K562 (cell line): ENCODE measurements at regions not wholly inside any gene's neighbourhood (a gene's known extent, or its start where the extent isn't known, plus 50 kb on each side); places are given as distances from the start of the nearest gene placed in this dataset.

Experiments used
- ATAC-seq: fragments of 200-7000 bp; cut with Tn5 transposase; 3 replicates; pipeline ENCODE4 v1.9.1; 2020; ENCODE audit warnings: moderate library complexity
- BruUV-seq: library from RNA; stranded (reverse); fragments of 400-500 nt; replicated peaks from 2 replicates; lab custom pipeline; 2021; lab: Mats Ljungman, UMichigan
- CTCF ChIA-PET: fragments of 300-600 bp; formaldehyde crosslinking; extraction: SDS; loops from one replicate; lab custom pipeline; 2021; ENCODE audit warnings: low intra/inter-chr PET ratio; lab: Yijun Ruan, JAX
- POLR2A ChIA-PET: fragments of 300-600, 350-650 bp; sonication (Branson Sonifier 250); formaldehyde crosslinking; extraction: SDS; loops from one replicate; lab custom pipeline; 2021; ENCODE audit warnings: antibody characterized with exemption, inconsistent platforms; lab: Yijun Ruan, JAX
- DNase-seq, 4 experiments: peaks; one replicate each; pipeline versions ENCODE4 v3.0.0 to v3.0.0-alpha.2; 2011 to 2018; ENCODE audit warnings: low spot score in 3 of 4, mixed read lengths in 3 of 4; ENCODE audit errors: extremely low read depth in 1 of 4
- FAIRE-seq: peaks from 2 replicates; lab custom pipeline; 2011; peaks lifted over from hg19 to GRCh38; lab: Jason Lieb, UNC
- H2AFZ ChIP-seq: 2 replicates; pipeline ENCODE4 v1.6.0; 2011; ENCODE audit warnings: low read depth, low read length, control low read depth, inconsistent platforms
- H3K27ac ChIP-seq: fragments of 200-600 bp; 3 replicates; pipeline ENCODE4 v1.8.0; 2011; ENCODE audit warnings: low read depth, mild to moderate bottlenecking, control low read depth, inconsistent platforms, low read length, moderate library complexity, mixed read lengths; ENCODE audit errors: extremely low read depth
- H3K27me3 ChIP-seq, 2 experiments: fragments of 300-600 bp in 1 of 2; 2 replicates in 1 of 2; 3 replicates in 1 of 2; pipeline versions ENCODE4 v1.6.0 to v1.8.0; 2011; ENCODE audit warnings: inconsistent platforms in 2 of 2, low read length in 2 of 2, mild to moderate bottlenecking in 1 of 2, mixed read lengths in 1 of 2, moderate library complexity in 1 of 2; ENCODE audit not compliant: control insufficient read depth in 2 of 2, insufficient read depth in 2 of 2
- H3K36me3 ChIP-seq: fragments of 300-600 bp; 3 replicates; pipeline ENCODE4 v1.8.0; 2011; ENCODE audit warnings: mild to moderate bottlenecking, low read length, inconsistent platforms; ENCODE audit not compliant: control insufficient read depth, insufficient read depth
- H3K4me1 ChIP-seq, 2 experiments: fragments of 200-600 bp in 1 of 2; replicated peaks in 1 of 2; 2 replicates in 1 of 2; 3 replicates in 1 of 2; pipeline versions ENCODE4 v1.5.1 to v1.8.0; 2011; ENCODE audit warnings: inconsistent platforms in 2 of 2, low read length in 2 of 2, mild to moderate bottlenecking in 1 of 2, mixed read lengths in 1 of 2, moderate library complexity in 1 of 2; ENCODE audit not compliant: control insufficient read depth in 2 of 2, insufficient read depth in 2 of 2
- H3K4me2 ChIP-seq: 2 replicates; pipeline ENCODE4 v1.6.1; 2011; ENCODE audit warnings: low read length, control low read depth, inconsistent platforms, mixed read lengths; ENCODE audit not compliant: insufficient read depth
- H3K4me3 ChIP-seq: fragments of 200-600 bp; sonication (generic), shearing (Covaris generic); 2 replicates; pipeline ENCODE4 v1.5.1; 2016; ENCODE audit warnings: control low read depth, inconsistent platforms
- H3K79me2 ChIP-seq: fragments of 200-600 bp; 3 replicates; pipeline ENCODE4 v1.8.0; 2011; ENCODE audit warnings: low read length, inconsistent platforms; ENCODE audit not compliant: control insufficient read depth, insufficient read depth
- H3K9ac ChIP-seq, 2 experiments: 2 replicates each; pipeline versions ENCODE4 v1.6.0 to v1.6.1; 2011; ENCODE audit warnings: low read depth in 2 of 2, low read length in 2 of 2, control low read depth in 1 of 2, inconsistent platforms in 1 of 2, mild to moderate bottlenecking in 1 of 2, mixed read lengths in 1 of 2; ENCODE audit not compliant: insufficient read depth in 1 of 2
- H3K9me1 ChIP-seq: one replicate; pipeline ENCODE4 v1.6.0; 2011; ENCODE audit warnings: inconsistent platforms, mild to moderate bottlenecking, low read length, moderate library complexity; ENCODE audit not compliant: control insufficient read depth, insufficient read depth
- H3K9me3 ChIP-seq: replicated peaks from 2 replicates; pipeline ENCODE4 v1.5.1; 2011; ENCODE audit warnings: low read depth, low read length, inconsistent platforms; ENCODE audit not compliant: control insufficient read depth, insufficient read depth
- H4K20me1 ChIP-seq: replicated peaks from 2 replicates; pipeline ENCODE4 v1.6.1; 2011; ENCODE audit warnings: low read length, inconsistent platforms, mixed read lengths; ENCODE audit not compliant: control insufficient read depth, insufficient read depth
- E2F8 ChIP-seq: fragments of 450-650 bp; IDR thresholded peaks from 2 replicates; pipeline ENCODE4 v1.7.1; 2018; ENCODE audit warnings: mild to moderate bottlenecking, low read depth; ENCODE audit not compliant: partially characterized antibody
- HNRNPK ChIP-seq: fragments of 200-400 bp; formaldehyde crosslinking; IDR thresholded peaks from one replicate; pipeline ENCODE4 v1.6.1; 2018; ENCODE audit warnings: mild to moderate bottlenecking, low read depth, low read length; ENCODE audit not compliant: poor library complexity, severe bottlenecking
- MTA1 ChIP-seq: fragments of 450-650 bp; IDR thresholded peaks from 2 replicates; pipeline ENCODE4 v1.6.1; 2017; ENCODE audit warnings: borderline replicate concordance
- MYBL2 ChIP-seq, 2 experiments: fragments of 450-650 bp in 1 of 2; sonication (generic) in 1 of 2; formaldehyde crosslinking in 1 of 2; IDR thresholded peaks; 2 replicates each; pipeline versions ENCODE4 v1.6.1 to v1.8.1; 2017 to 2022; ENCODE audit warnings: borderline replicate concordance in 1 of 2, inconsistent platforms in 1 of 2, low read depth in 1 of 2, mild to moderate bottlenecking in 1 of 2, missing genetic modification reagents in 1 of 2, moderate library complexity in 1 of 2
- RB1 ChIP-seq: fragments of 450-650 bp; IDR thresholded peaks from 2 replicates; pipeline ENCODE4 v1.6.1; 2017; ENCODE audit warnings: low read depth, mild to moderate bottlenecking
- TBL1XR1 ChIP-seq, 2 experiments: IDR thresholded peaks; 2 replicates each; pipeline ENCODE4 v1.6.1; 2012; ENCODE audit warnings: improper control_type of control experiment in 2 of 2, low read length in 2 of 2, mild to moderate bottlenecking in 1 of 2
- ZNF318 ChIP-seq, 2 experiments: fragments of 450-650 bp; IDR thresholded peaks; 2 replicates each; pipeline ENCODE4 v1.6.1; 2016; ENCODE audit warnings: mild to moderate bottlenecking in 2 of 2, borderline replicate concordance in 1 of 2, low read depth in 1 of 2, moderate library complexity in 1 of 2
- ZNF586 ChIP-seq: fragments of 450-650 bp; formaldehyde crosslinking; conservative IDR thresholded peaks from 2 replicates; pipeline ENCODE4 v1.4.0; 2020; ENCODE audit warnings: mild to moderate bottlenecking, moderate library complexity
- ZNF644 ChIP-seq: fragments of 200-800 bp; sonication (Bioruptor generic); IDR thresholded peaks from 2 replicates; pipeline ENCODE4 v1.6.1; 2016; ENCODE audit warnings: low read depth, missing genetic modification characterization, missing compliant biosample characterization
- WGBS: fragments of 100-300 bp; shearing (Covaris generic); methylation state at CpG from one replicate; pipeline ENCODE4 v1.1.6; 2016; ENCODE audit warnings: low coverage, mixed read lengths; ENCODE audit not compliant: insufficient coverage; ENCODE audit errors: missing lambda C conversion rate; 5-methylcytosine and 5-hydroxymethylcytosine counted together
- in situ Hi-C: fragments of 300-500 bp; cut with MboI; formaldehyde crosslinking; loops from 4 replicates; pipeline ENCODE4 v1.15.0; 2018; ENCODE audit warnings: inconsistent platforms, mixed read lengths
- intact Hi-C: fragments of 100-400 bp; cut with micrococcal nuclease; formaldehyde crosslinking; loops from 2 replicates; pipeline ENCODE4 v1.14.2; 2022

GRCh38 chr7:52838981-52839411 is 196.4 kb upstream of the POM121L12 start (continued):
- no peak for TF ChIP-seq ZNF318 (IDR thresholded peaks at IDR 0.05; ENCODE audit: borderline replicate concordance in 1 of 2, low read depth in 1 of 2)

- Histone ChIP-seq H3K9me3 (no peaks in the 10 kb centered on the region; the same call in 1 of the 2 replicates), H3K36me3 (no peaks in the 10 kb centered on the region), H3K27ac (no peak overlapping the region), H3K4me2 (no peak overlapping the region), H3K9me1 (no peaks in the 10 kb centered on the region), H3K4me3 (no peak overlapping the region)
- ATAC-seq (no peak), DNase-seq (no peak)
- POLR2A ChIA-PET = no interaction called here
- intact Hi-C loops = no loop called here
- 0% methylated on average over 5 of the region's 5 CpGs for WGBS
- TF ChIP-seq MTA1 (no peak), ZNF586 (CRISPR knock-in tag) (no peak), RB1 (no peak), MYBL2 (IDR thresholded peaks at IDR 0.05; ENCODE audit: low read depth) (no peak), MYBL2 (CRISPR knock-in tag; IDR thresholded peaks at IDR 0.05; ENCODE audit: borderline replicate concordance) (no peak), TBL1XR1 (IDR thresholded peaks at IDR 0.05; ENCODE audit: low read length in 2 of 2) (no peak), ZNF644 (tag) (no peak), HNRNPK (no peak), E2F8 (no peak)
- TF ChIP-seq, all 486 proteins: peak for 0
- Histone ChIP-seq H2AFZ (no peak overlapping the region), H4K20me1 (no peaks in the 10 kb centered on the region), H3K4me1 (no peaks in the 10 kb centered on the region), H3K9ac (no peak overlapping the region), H3K79me2 (no peaks in the 10 kb centered on the region), H3K27me3 (no peaks in the 10 kb centered on the region)
- no peak for FAIRE-seq
- CTCF ChIA-PET = no interaction called here
- BruUV-seq = no TSS peak
- in situ Hi-C loops = no loop called here
These were observed 204.1 kb upstream of the POM121L12 start for GRCh38 chr7:52831321-52831720.
